GM12872 (cell line): ENCODE measurements at regions not wholly inside any gene's neighbourhood (a gene's known extent, or its start where the extent isn't known, plus 50 kb on each side); places are given as distances from the start of the nearest gene placed in this dataset.

ENCODE experiments used
- TF ChIP-seq, protein P1 (sequence below): IDR thresholded peaks from 3 replicates; pipeline ENCODE4 v1.5.1; 2011; ENCODE audit warnings: low read depth, mild to moderate bottlenecking, low read length, moderate library complexity; ENCODE audit not compliant: insufficient read depth

DNA sequence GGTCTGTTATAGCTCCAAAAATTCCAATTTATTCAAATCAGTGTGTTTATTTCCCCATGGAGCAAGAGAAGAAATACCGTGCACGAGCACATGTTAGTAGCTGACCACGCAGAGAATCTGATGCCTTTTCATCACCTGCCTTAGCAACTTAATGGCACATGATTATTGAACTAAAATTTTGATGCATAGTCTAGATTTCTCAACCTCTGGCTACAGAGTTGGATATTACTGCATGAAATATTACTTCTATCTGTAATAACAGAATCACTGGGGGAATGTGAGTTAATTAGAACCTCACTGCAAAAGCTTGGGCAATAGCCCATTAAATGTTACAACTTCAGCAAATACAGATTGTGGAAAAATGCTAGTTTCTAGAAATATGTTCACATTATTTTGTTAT, 335.8 kb downstream of the FLRT2 start:
- TF ChIP-seq, protein P1, sequence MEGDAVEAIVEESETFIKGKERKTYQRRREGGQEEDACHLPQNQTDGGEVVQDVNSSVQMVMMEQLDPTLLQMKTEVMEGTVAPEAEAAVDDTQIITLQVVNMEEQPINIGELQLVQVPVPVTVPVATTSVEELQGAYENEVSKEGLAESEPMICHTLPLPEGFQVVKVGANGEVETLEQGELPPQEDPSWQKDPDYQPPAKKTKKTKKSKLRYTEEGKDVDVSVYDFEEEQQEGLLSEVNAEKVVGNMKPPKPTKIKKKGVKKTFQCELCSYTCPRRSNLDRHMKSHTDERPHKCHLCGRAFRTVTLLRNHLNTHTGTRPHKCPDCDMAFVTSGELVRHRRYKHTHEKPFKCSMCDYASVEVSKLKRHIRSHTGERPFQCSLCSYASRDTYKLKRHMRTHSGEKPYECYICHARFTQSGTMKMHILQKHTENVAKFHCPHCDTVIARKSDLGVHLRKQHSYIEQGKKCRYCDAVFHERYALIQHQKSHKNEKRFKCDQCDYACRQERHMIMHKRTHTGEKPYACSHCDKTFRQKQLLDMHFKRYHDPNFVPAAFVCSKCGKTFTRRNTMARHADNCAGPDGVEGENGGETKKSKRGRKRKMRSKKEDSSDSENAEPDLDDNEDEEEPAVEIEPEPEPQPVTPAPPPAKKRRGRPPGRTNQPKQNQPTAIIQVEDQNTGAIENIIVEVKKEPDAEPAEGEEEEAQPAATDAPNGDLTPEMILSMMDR: no peak

- TF ChIP-seq, protein P1: no peak
Measured at GRCh38 chr14:85858634-85859033, 328.7 kb downstream of the FLRT2 start.

DNA sequence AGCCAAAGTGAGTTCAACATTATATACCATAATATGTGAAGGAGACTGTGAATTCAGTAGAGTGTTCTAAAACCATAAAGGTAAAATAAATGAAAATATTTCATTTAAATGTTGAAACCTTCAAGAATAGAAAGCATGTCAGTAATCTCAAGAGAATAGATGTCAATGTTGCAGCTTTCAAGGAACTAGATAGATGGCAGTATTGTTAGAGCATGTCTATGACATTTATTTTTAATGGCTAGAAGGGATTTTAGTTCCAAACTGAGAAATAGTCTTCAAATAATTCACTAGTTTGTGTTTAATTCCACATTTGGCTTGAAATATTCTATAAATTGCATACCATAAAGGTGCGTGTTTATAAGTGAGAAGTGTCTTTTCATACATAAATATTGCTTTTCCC, 326.5 kb downstream of the FLRT2 start:
- TF ChIP-seq, protein P1: no peak

- TF ChIP-seq, protein P1: no peak
Measured at GRCh38 chr14:85853996-85854526, 324.1 kb downstream of the FLRT2 start.

- TF ChIP-seq, protein P1: no peak
Measured at GRCh38 chr14:85852906-85853305, 323.0 kb downstream of the FLRT2 start.

DNA sequence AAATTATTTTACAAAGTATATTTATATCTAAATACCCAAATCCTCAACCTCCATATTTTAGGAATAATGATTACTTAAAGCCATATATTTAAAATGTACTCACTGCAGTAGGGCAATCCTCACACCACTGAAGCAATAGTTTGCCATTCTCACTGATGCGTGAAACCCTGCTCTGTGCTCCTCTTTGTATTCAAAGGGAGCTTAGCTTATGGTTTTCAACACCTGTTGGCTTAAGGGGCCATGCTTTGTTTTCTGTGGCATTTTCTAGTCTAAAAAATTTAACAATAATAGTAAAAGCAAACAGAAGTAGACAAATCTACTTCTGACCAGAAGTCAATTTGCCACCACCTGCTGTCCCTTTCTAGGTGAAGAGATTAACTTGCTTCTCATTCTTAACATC, 294.6 kb downstream of the FLRT2 start:
- TF ChIP-seq, protein P1: no peak

GRCh38 chr14:85822236-85822635, 292.3 kb downstream of the FLRT2 start:
- TF ChIP-seq, protein P1: no peak
